ENCODE measurements at regions not wholly inside any gene's neighbourhood (a gene's known extent, or its start where the extent isn't known, plus 50 kb on each side); places are given as distances from the start of the nearest gene placed in this dataset.

- Histone ChIP-seq H3K9ac (ENCODE audit: low read depth, low read length) (no peak overlapping the region), H3K23ac (ENCODE audit: low read depth, low read length) (no peak overlapping the region), H3K27me3 (ENCODE audit: control insufficient read depth, insufficient read depth, low read length) (no peaks in the 10 kb centered on the region), H3K14ac (replicated peaks; ENCODE audit: low read depth, low read length) (no peak overlapping the region), H2AFZ (replicated peaks; ENCODE audit: low read length, poor library complexity) (no peak overlapping the region), H3K9me1 (ENCODE audit: insufficient read depth, low read length) (no peaks in the 10 kb centered on the region), H3K4ac (ENCODE audit: low read depth, low read length) (no peak overlapping the region), H4K5ac (ENCODE audit: low read depth, low read length) (no peak overlapping the region), H3K79me1 (ENCODE audit: low read depth in 1 of 2, low read length in 2 of 2) (no peaks in the 10 kb centered on the region), H4K20me1 (ENCODE audit: insufficient read depth, low read length) (no peaks in the 10 kb centered on the region), H3K36me3 (ENCODE audit: control insufficient read depth, insufficient read depth, low read length) (no peaks in the 10 kb centered on the region), H2AK9ac (replicated peaks; ENCODE audit: low read depth, low read length, poor library complexity) (no peak overlapping the region), H3K4me2 (ENCODE audit: low read depth, low read length) (no peak overlapping the region), H2BK15ac (ENCODE audit: low read depth, low read length) (no peak overlapping the region), H2AK5ac (ENCODE audit: low read depth, low read length) (no peak overlapping the region), H3K56ac (ENCODE audit: extremely low read depth, insufficient read depth, low read length) (no peak overlapping the region), H3K4me1 (ENCODE audit: control insufficient read depth, insufficient read depth, low read length) (no peaks in the 10 kb centered on the region), H3K27ac (ENCODE audit: insufficient read depth, low read length) (no peak overlapping the region), H2BK5ac (ENCODE audit: low read depth, low read length, poor library complexity, severe bottlenecking) (no peak overlapping the region), H3K9me3 (ENCODE audit: control insufficient read depth, insufficient read depth, low read length) (peaks cover 34% of the 10 kb centered on the region), H3K4me3 (ENCODE audit: insufficient read depth, low read depth, low read length) (no peak overlapping the region), H4K91ac (ENCODE audit: insufficient read depth, low read depth, low read length) (no peak overlapping the region), H2BK120ac (ENCODE audit: low read depth, low read length) (no peak overlapping the region), H3K18ac (ENCODE audit: low read depth, low read length) (no peak overlapping the region), H4K8ac (ENCODE audit: low read depth in 2 of 2, low read length in 2 of 2) (no peak overlapping the region), H2BK20ac (ENCODE audit: low read depth, low read length) (no peak overlapping the region)
- CTCF ChIA-PET: no interaction called here
- dilution Hi-C loops (cut with HindIII; ENCODE audit: low sequenced_read_pairs, unreplicated experiment) (no loop called here), intact Hi-C loops (cut with micrococcal nuclease) (no loop called here), in situ Hi-C loops (cut with MboI; ENCODE audit: low sequenced_read_pairs) (no loop called here)
- ATAC-seq (ENCODE audit: low read depth) (no peak), DNase-seq (no peak)
- POLR2A ChIA-PET (ENCODE audit: unreplicated experiment): no interaction called here
- WGBS, 2 experiments (ENCODE audit: extremely low coverage in 2 of 2, insufficient read length in 1 of 2): 33% methylated on average over 1 of the region's 7 CpGs; no CpG with 5 or more reads in 1 of the 2 experiments
- TF ChIP-seq FOS (IDR thresholded peaks at IDR 0.05; ENCODE audit: low read depth, low read length) (no peak), MAFK (IDR thresholded peaks at IDR 0.05; ENCODE audit: low read depth, low read length) (no peak)
- BruUV-seq (replicated peaks): no TSS peak
These were observed 57.2 kb upstream of the RGMA start for GRCh38 chr15:93146196-93146595.
